ENCODE measurements at regions not wholly inside any gene's neighbourhood (a gene's known extent, or its start where the extent isn't known, plus 50 kb on each side); places are given as distances from the start of the nearest gene placed in this dataset.

GRCh38 chr22:19615867-19616581 is 91.8 kb upstream of the CLDN5 start:
- no peak for TF ChIP-seq CTCF (IDR thresholded peaks at IDR 0.05)
- TF ChIP-seq POLR2A (IDR thresholded peaks at IDR 0.05) = no peak

Measured in Peyer's patch (tissue), 4 donors.